Activated naive CD8-positive, alpha-beta T cell treated with anti-CD3 and anti-CD28 coated beads, Interleukin-2, amount 10 ng/mL, durations not matched to agents 7 days and 5 days (primary cell): ENCODE measurements at regions not wholly inside any gene's neighbourhood (a gene's known extent, or its start where the extent isn't known, plus 50 kb on each side); places are given as distances from the start of the nearest gene placed in this dataset.
A peak's percentile ranks its signal among the peaks of the same experiment; 100 is the strongest.
"Not testable (repeated sequence)": the region's sequence is repeated elsewhere in the genome, so short reads cannot be mapped to it uniquely, and the experiment has no call there.

ENCODE experiments used
- ATAC-seq: fragments of 150-1000 bp; cut with Tn5 transposase; one replicate; pipeline ENCODE4 v1.10.0; 2021; ENCODE audit warnings: low read depth, moderate library complexity
- POLR2A ChIA-PET: fragments of 350-600 bp; sonication (Branson Sonifier 250); formaldehyde crosslinking; loops from one replicate; lab custom pipeline; 2021; ENCODE audit warnings: antibody characterized with exemption; lab: Charles Lee
- DNase-seq: peaks from one replicate; pipeline ENCODE4 v3.0.0; 2021
- H3K27ac Mint-ChIP-seq: one replicate; pipeline ENCODE4 v1.8.0; 2022; ENCODE audit warnings: mild to moderate bottlenecking, mixed read lengths
- H3K27me3 Mint-ChIP-seq: one replicate; pipeline ENCODE4 v1.8.0; 2022; ENCODE audit warnings: mild to moderate bottlenecking, moderate library complexity, mixed read lengths
- H3K36me3 Mint-ChIP-seq: one replicate; pipeline ENCODE4 v1.8.0; 2021; ENCODE audit warnings: mild to moderate bottlenecking, mixed read lengths
- H3K4me1 Mint-ChIP-seq: one replicate; pipeline ENCODE4 v1.8.0; 2021; ENCODE audit warnings: mixed read lengths
- H3K4me3 Mint-ChIP-seq: one replicate; pipeline ENCODE4 v1.8.0; 2022; ENCODE audit warnings: mild to moderate bottlenecking, moderate library complexity, mixed read lengths
- H3K9me3 Mint-ChIP-seq: one replicate; pipeline ENCODE4 v1.8.0; 2021; ENCODE audit warnings: mixed read lengths

DNA sequence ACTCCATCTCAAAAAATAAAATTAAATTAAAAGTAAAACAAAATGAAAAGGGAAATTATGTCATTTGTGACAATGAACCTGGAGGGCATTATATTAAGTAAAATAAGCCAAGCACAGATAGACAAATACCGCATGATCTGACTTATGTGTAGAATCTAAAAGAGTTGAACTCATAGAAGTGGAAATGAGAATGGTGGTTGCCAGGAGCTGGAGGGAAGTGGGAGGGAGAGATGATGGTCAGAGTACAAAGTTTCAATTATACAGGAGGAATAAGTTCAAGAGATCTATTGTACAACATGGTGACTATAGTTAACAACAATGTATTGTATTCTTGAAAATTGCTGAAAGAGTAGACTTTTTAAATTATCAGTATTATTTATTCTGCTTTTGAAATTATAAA, 183.4 kb downstream of the ID4 start:
- Mint-ChIP-seq H3K4me1 (peaks cover 16% of the 10 kb centered on the region), H3K9me3 (peaks cover 3% of the 10 kb centered on the region), H3K36me3 (no peaks in the 10 kb centered on the region), H3K4me3 (no peak overlapping the region), H3K27me3 (peaks cover 19% of the 10 kb centered on the region), H3K27ac (no peak overlapping the region)
- ATAC-seq (no peak), DNase-seq (no peak)
- POLR2A ChIA-PET: no interaction called here

DNA sequence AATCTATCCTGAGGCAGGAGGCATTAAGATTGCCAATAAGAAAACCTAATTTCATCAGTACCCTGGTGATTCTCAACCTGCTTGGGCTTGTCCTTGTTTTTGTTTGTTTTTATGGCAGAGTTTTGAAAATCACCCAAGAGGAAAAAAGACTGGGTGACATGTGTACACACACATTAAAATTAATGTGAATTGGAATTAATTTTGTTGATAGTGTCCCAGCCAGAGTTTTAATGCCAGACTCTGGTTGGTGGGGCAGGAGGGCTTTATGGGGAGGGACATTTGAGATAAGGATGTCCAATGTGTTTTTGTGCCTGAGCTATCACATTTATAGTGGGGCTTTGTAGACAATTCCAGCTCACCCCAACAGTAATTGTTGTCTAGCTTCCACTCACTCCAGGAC, 184.6 kb downstream of the ID4 start:
- no peak overlapping the region for H3K4me3 Mint-ChIP-seq
- H3K27me3 Mint-ChIP-seq: peaks cover 24% of the 10 kb centered on the region
- H3K36me3 Mint-ChIP-seq: no peaks in the 10 kb centered on the region
- H3K27ac Mint-ChIP-seq: no peak overlapping the region
- POLR2A ChIA-PET: no interaction called here
- H3K9me3 Mint-ChIP-seq: peaks cover 6% of the 10 kb centered on the region
- ATAC-seq (no peak), DNase-seq (no peak)
- peaks cover 16% of the 10 kb centered on the region for H3K4me1 Mint-ChIP-seq

DNA sequence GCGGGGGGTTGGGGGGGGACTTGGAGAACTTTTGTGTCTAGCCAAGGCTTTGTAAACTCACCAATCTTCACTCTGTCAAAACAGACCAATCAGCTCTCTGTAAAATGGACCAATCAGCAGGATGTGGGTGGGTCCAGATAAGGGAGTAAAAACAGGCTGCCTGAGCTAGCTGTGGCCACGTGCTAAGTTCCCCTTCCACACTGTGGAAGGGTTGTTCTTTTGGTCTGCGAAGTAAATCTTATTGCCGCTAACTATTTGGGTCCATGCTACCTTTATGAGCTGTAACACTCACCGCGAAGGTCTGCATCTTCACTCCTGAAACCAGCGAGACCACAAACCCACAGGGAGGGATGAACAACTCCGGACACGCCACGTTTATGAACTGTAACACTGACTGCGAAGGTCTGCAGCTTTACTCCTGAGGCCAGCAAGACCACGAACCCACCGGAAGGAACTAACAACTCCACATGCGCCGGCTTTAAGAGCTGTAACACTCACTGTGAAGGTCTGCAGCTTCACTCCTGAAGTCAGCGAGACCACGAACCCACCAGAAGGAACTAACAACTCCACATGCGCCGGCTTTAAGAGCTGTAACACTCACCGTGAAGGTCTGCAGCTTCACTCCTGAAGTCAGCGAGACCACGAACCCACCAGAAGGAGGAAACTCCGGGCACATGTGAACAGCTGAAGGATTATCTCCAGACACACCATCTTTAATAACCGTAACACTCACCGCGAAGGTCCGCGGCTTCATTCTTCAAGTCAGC, 186.6 kb downstream of the ID4 start:
- H3K4me1 Mint-ChIP-seq: peaks cover 16% of the 10 kb centered on the region
- peak; percentile 71 for ATAC-seq
- H3K9me3 Mint-ChIP-seq, POLR2A ChIA-PET, H3K36me3 Mint-ChIP-seq: not testable (repeated sequence)
- peaks cover 32% of the 10 kb centered on the region for H3K27me3 Mint-ChIP-seq
- peak; percentile 51 for DNase-seq
- peak overlapping the region; percentile 49 for H3K27ac Mint-ChIP-seq
- H3K4me3 Mint-ChIP-seq: peak overlapping the region; percentile 78

DNA sequence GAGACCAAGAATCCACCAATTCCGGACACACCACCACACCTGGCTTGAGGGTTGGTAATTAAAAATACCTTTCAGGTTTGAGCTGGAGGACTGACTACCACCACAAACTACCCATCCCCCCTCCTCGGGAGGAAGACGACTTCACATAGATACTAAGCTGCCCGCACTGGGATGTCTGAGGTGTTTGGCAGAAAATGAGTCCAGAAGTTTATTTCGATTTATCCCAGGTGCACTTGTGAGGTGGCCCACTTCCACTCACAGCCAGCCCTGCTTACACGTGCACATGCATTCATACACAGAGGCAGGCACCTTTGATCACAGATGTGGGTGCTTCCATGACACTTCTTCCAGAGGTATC, 187.1 kb downstream of the ID4 start:
- Mint-ChIP-seq H3K27me3 (peaks cover 32% of the 10 kb centered on the region), H3K27ac (peak overlapping the region; percentile 49), H3K4me1 (peaks cover 16% of the 10 kb centered on the region), H3K4me3 (peak overlapping the region; percentile 78), H3K36me3 (no peaks in the 10 kb centered on the region), H3K9me3 (peaks cover 6% of the 10 kb centered on the region)
- POLR2A ChIA-PET: no interaction called here
- DNase-seq (no peak), ATAC-seq (peak; percentile 32)

GRCh38 chr6:20024978-20025377, 187.3 kb downstream of the MBOAT1 start:
- Mint-ChIP-seq H3K27ac (no peak overlapping the region), H3K4me3 (no peak overlapping the region), H3K4me1 (peaks cover 16% of the 10 kb centered on the region)

GRCh38 chr6:20025681-20026080, 186.6 kb downstream of the MBOAT1 start:
- Mint-ChIP-seq H3K9me3 (peaks cover 5% of the 10 kb centered on the region), H3K4me1 (peaks cover 16% of the 10 kb centered on the region), H3K36me3 (no peaks in the 10 kb centered on the region), H3K4me3 (no peak overlapping the region), H3K27ac (no peak overlapping the region), H3K27me3 (peaks cover 35% of the 10 kb centered on the region)
- POLR2A ChIA-PET: no interaction called here
- no peak for ATAC-seq
- DNase-seq: no peak

More at GRCh38 chr6:20024978-20025377, 187.3 kb downstream of the MBOAT1 start:
- Mint-ChIP-seq H3K9me3 (peaks cover 6% of the 10 kb centered on the region), H3K36me3 (no peaks in the 10 kb centered on the region), H3K27me3 (peaks cover 32% of the 10 kb centered on the region)
- POLR2A ChIA-PET: no interaction called here
- ATAC-seq (no peak), DNase-seq (no peak)

- Mint-ChIP-seq H3K4me1 (peaks cover 16% of the 10 kb centered on the region), H3K36me3 (no peaks in the 10 kb centered on the region), H3K27ac (no peak overlapping the region), H3K4me3 (no peak overlapping the region), H3K9me3 (peaks cover 5% of the 10 kb centered on the region), H3K27me3 (peaks cover 31% of the 10 kb centered on the region)
- POLR2A ChIA-PET: no interaction called here
- no peak for ATAC-seq
- no peak for DNase-seq
Measured at GRCh38 chr6:20028143-20028542, 184.1 kb downstream of the MBOAT1 start.

- ATAC-seq: no peak
- Mint-ChIP-seq H3K27me3 (peaks cover 29% of the 10 kb centered on the region), H3K9me3 (peaks cover 5% of the 10 kb centered on the region), H3K4me1 (peaks cover 13% of the 10 kb centered on the region), H3K4me3 (no peak overlapping the region), H3K36me3 (no peaks in the 10 kb centered on the region), H3K27ac (no peak overlapping the region)
- POLR2A ChIA-PET: no interaction called here
- DNase-seq: no peak
Measured at GRCh38 chr6:20028562-20028961, 183.7 kb downstream of the MBOAT1 start.

GRCh38 chr6:20029979-20030378, 182.3 kb downstream of the MBOAT1 start:
- H3K27me3 Mint-ChIP-seq: peaks cover 27% of the 10 kb centered on the region
- peaks cover 5% of the 10 kb centered on the region for H3K9me3 Mint-ChIP-seq
- no peak for ATAC-seq
- H3K4me3 Mint-ChIP-seq: no peak overlapping the region
- POLR2A ChIA-PET: no interaction called here
- H3K4me1 Mint-ChIP-seq: peaks cover 2% of the 10 kb centered on the region
- H3K36me3 Mint-ChIP-seq: no peaks in the 10 kb centered on the region
- DNase-seq: no peak
- no peak overlapping the region for H3K27ac Mint-ChIP-seq

DNA sequence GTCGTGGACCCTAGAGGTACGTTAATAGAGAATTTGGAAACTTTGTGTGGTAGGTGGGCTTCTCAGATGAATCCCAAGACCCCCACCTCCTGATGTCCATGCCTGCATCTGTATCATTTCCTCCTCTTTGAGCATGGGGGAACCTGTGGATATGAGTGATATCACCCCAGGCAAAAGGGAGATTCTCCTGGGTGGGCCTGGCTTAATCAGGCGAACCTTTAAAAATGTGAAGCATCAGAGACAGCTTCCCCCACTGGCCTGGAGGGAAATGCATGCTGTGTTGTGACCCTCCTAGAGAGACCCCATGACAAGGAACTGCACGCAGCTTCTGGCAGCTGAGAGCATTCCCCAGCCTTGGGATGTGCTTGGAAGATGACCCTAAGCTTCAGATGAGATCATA, 180.9 kb downstream of the MBOAT1 start:
- ATAC-seq: no peak
- Mint-ChIP-seq H3K27ac (no peak overlapping the region), H3K9me3 (peaks cover 1% of the 10 kb centered on the region), H3K27me3 (peaks cover 19% of the 10 kb centered on the region), H3K4me3 (no peak overlapping the region), H3K4me1 (no peaks in the 10 kb centered on the region), H3K36me3 (no peaks in the 10 kb centered on the region)
- no peak for DNase-seq
- POLR2A ChIA-PET: no interaction called here

DNA sequence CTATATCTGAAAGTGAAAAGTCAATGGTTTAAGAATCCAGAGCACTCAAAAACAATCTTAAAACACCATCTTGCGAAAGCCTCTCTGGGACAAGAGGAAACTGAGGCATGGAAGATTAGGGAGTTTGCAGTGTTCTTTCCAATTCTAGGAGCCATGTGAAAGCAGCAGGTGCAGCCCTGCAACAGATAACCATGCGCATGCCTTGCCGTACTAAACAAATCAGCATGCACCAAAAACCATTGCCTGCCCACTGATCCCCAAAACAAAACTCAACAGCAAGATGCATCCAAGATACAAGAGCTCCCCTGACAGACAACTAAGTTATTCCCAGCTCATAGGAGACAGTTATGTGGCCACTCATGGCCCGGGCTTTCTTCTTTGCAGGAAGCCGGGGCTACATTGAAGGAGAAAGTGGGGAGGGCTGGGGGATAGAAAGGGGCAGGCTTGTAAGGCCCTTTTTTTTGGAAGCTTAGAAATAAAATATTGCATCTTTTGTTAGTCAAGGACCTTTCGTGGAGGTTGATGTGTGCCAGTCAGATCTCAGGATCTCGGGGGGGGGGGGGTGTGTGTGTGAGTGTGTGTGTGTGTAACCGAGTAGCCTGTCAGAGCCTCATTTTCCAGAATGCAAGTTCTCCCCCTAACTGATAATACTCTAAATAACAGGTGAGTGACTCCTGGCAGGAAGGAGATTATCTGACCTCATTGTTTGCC, 178.4 kb downstream of the MBOAT1 start:
- H3K9me3 Mint-ChIP-seq: peaks cover 1% of the 10 kb centered on the region
- no peak overlapping the region for H3K4me3 Mint-ChIP-seq
- no peaks in the 10 kb centered on the region for H3K4me1 Mint-ChIP-seq
- ATAC-seq: no peak
- DNase-seq: no peak
- H3K27me3 Mint-ChIP-seq: peaks cover 10% of the 10 kb centered on the region
- POLR2A ChIA-PET: no interaction called here
- H3K27ac Mint-ChIP-seq: no peak overlapping the region
- H3K36me3 Mint-ChIP-seq: no peaks in the 10 kb centered on the region

- Mint-ChIP-seq H3K27me3 (peaks cover 10% of the 10 kb centered on the region), H3K27ac (no peak overlapping the region), H3K36me3 (no peaks in the 10 kb centered on the region), H3K4me3 (no peak overlapping the region), H3K4me1 (no peaks in the 10 kb centered on the region), H3K9me3 (peaks cover 1% of the 10 kb centered on the region)
- no peak for ATAC-seq
- DNase-seq: no peak
- POLR2A ChIA-PET: no interaction called here
Measured at GRCh38 chr6:20034408-20034769, 177.9 kb downstream of the MBOAT1 start.

GRCh38 chr6:20036141-20036677, 176.1 kb downstream of the MBOAT1 start:
- Mint-ChIP-seq H3K9me3 (peaks cover 1% of the 10 kb centered on the region), H3K4me3 (no peak overlapping the region), H3K36me3 (no peaks in the 10 kb centered on the region), H3K27ac (no peak overlapping the region), H3K27me3 (peaks cover 6% of the 10 kb centered on the region), H3K4me1 (no peaks in the 10 kb centered on the region)
- ATAC-seq (no peak), DNase-seq (no peak)
- POLR2A ChIA-PET: no interaction called here
